Keratinocyte (primary cell): ENCODE measurements at regions not wholly inside any gene's neighbourhood (a gene's known extent, or its start where the extent isn't known, plus 50 kb on each side); places are given as distances from the start of the nearest gene placed in this dataset.

Source experiments
- DNase-seq: peaks from one replicate; pipeline ENCODE4 v3.0.0-alpha.2; 2011; ENCODE audit warnings: low read depth, missing footprints, low spot score
- FAIRE-seq: peaks from 2 replicates; lab custom pipeline; 2011; peaks lifted over from hg19 to GRCh38; lab: Jason Lieb, UNC
- H2AFZ ChIP-seq: 2 replicates; pipeline ENCODE4 v1.6.0; 2012; ENCODE audit warnings: low read length, control low read depth, inconsistent platforms; ENCODE audit not compliant: control insufficient read depth
- H3K27ac ChIP-seq: 2 replicates; pipeline ENCODE4 v1.5.1; 2011; ENCODE audit warnings: low read length; ENCODE audit not compliant: control insufficient read depth, insufficient read depth
- H3K27me3 ChIP-seq: 3 replicates; pipeline ENCODE4 v1.6.0; 2011; ENCODE audit warnings: low read length; ENCODE audit not compliant: control insufficient read depth, insufficient read depth; ENCODE audit errors: extremely low read depth
- H3K36me3 ChIP-seq, 2 experiments: 2 replicates in 1 of 2; 3 replicates in 1 of 2; pipeline ENCODE4 v1.5.1; 2011; ENCODE audit warnings: low read length in 2 of 2, mild to moderate bottlenecking in 1 of 2; ENCODE audit not compliant: control insufficient read depth in 2 of 2, insufficient read depth in 2 of 2; ENCODE audit errors: extremely low read depth in 1 of 2
- H3K4me1 ChIP-seq: 3 replicates; pipeline ENCODE4 v1.5.1; 2011; ENCODE audit warnings: low read length; ENCODE audit not compliant: control insufficient read depth, insufficient read depth; ENCODE audit errors: extremely low read depth
- H3K4me2 ChIP-seq: 3 replicates; pipeline ENCODE4 v1.6.0; 2011; ENCODE audit warnings: low read depth, low read length; ENCODE audit not compliant: control insufficient read depth, insufficient read depth; ENCODE audit errors: extremely low read depth
- H3K4me3 ChIP-seq, 3 experiments: fragments of 200-600 bp in 1 of 3; sonication (generic) in 1 of 3; 2 replicates in 2 of 3; 3 replicates in 1 of 3; pipeline ENCODE4 v1.5.1; 2011 to 2016; ENCODE audit warnings: low read length in 3 of 3, mild to moderate bottlenecking in 3 of 3, control low read depth in 2 of 3, inconsistent platforms in 1 of 3, low read depth in 1 of 3, mixed read lengths in 1 of 3, mixed run types in 1 of 3, moderate library complexity in 1 of 3; ENCODE audit not compliant: control insufficient read depth in 2 of 3, insufficient read depth in 2 of 3; ENCODE audit errors: extremely low read depth in 1 of 3
- H3K79me2 ChIP-seq: 2 replicates; pipeline ENCODE4 v1.6.0; 2012; ENCODE audit warnings: low read length; ENCODE audit not compliant: control insufficient read depth, insufficient read depth
- H3K9ac ChIP-seq: 3 replicates; pipeline ENCODE4 v1.6.0; 2011; ENCODE audit warnings: low read length; ENCODE audit not compliant: control insufficient read depth, insufficient read depth; ENCODE audit errors: extremely low read depth
- H3K9me1 ChIP-seq: 3 replicates; pipeline ENCODE4 v1.6.0; 2011; ENCODE audit warnings: low read length; ENCODE audit not compliant: control insufficient read depth, insufficient read depth; ENCODE audit errors: extremely low read depth
- H3K9me3 ChIP-seq: 2 replicates; pipeline ENCODE4 v1.5.1; 2012; ENCODE audit warnings: low read depth, low read length; ENCODE audit not compliant: control insufficient read depth
- H4K20me1 ChIP-seq: 3 replicates; pipeline ENCODE4 v1.6.0; 2011; ENCODE audit warnings: low read length; ENCODE audit not compliant: control insufficient read depth, insufficient read depth; ENCODE audit errors: extremely low read depth
- CTCF ChIP-seq, 3 experiments: IDR thresholded peaks in 1 of 3; conservative IDR thresholded peaks in 1 of 3; optimal IDR thresholded peaks in 1 of 3; 2 replicates in 2 of 3; 3 replicates in 1 of 3; pipeline versions ENCODE3 to v1.5.1; 2011; ENCODE audit warnings: low read length in 3 of 3, mild to moderate bottlenecking in 3 of 3, moderate library complexity in 2 of 3, control low read depth in 1 of 3, inconsistent platforms in 1 of 3; ENCODE audit not compliant: insufficient read depth in 2 of 3; ENCODE audit errors: extremely low read depth in 1 of 3
- EZH2 ChIP-seq: IDR thresholded peaks from one replicate; pipeline ENCODE4 v1.6.1; 2012; ENCODE audit warnings: inconsistent platforms, mild to moderate bottlenecking, low read length, moderate library complexity
- dilution Hi-C: fragments of 300-500 bp; cut with MboI; formaldehyde crosslinking; loops from one replicate; pipeline ENCODE4 v1.7.0; 2020; ENCODE audit warnings: low sequenced_read_pairs; ENCODE audit not compliant: extremely low pct_ligation_motif_present

- FAIRE-seq = no peak
- no peaks in the 10 kb centered on the region for H3K79me2 ChIP-seq
- dilution Hi-C loops = no loop called here
Observed at GRCh38 chr2:144252694-144253093, 267.2 kb downstream of the ZEB2 start.

GRCh38 chr2:144249035-144249637, 270.8 kb downstream of the ZEB2 start:
- H3K9me3 ChIP-seq = peaks cover 3% of the 10 kb centered on the region
- H4K20me1 ChIP-seq = no peaks in the 10 kb centered on the region
- FAIRE-seq = no peak
- H3K9me1 ChIP-seq = no peaks in the 10 kb centered on the region
- DNase-seq = no peak
- H3K9ac ChIP-seq = no peak overlapping the region
- H3K79me2 ChIP-seq = no peaks in the 10 kb centered on the region
- H3K4me3 ChIP-seq = no peak overlapping the region
- H3K27me3 ChIP-seq = no peaks in the 10 kb centered on the region
- no peaks in the 10 kb centered on the region for H3K4me1 ChIP-seq
- no peak overlapping the region for H3K27ac ChIP-seq
- no peak overlapping the region for H3K4me2 ChIP-seq
- no peak for TF ChIP-seq CTCF (optimal IDR thresholded peaks at IDR 0.05 in 1 of 3, IDR thresholded peaks at IDR 0.05 in 1 of 3, conservative IDR thresholded peaks at IDR 0.05 in 1 of 3; ENCODE audit: extremely low read depth in 1 of 3, insufficient read depth in 2 of 3, low read length in 3 of 3)
- no peak for TF ChIP-seq EZH2
- no peak overlapping the region for H2AFZ ChIP-seq
- no peaks in the 10 kb centered on the region for H3K36me3 ChIP-seq
- dilution Hi-C loops = no loop called here

More at GRCh38 chr2:144252694-144253093, 267.2 kb downstream of the ZEB2 start:
- Histone ChIP-seq H2AFZ (no peak overlapping the region), H3K36me3 (no peaks in the 10 kb centered on the region), H3K9ac (no peak overlapping the region), H3K27ac (no peak overlapping the region), H4K20me1 (no peaks in the 10 kb centered on the region), H3K9me1 (no peaks in the 10 kb centered on the region), H3K4me1 (no peaks in the 10 kb centered on the region), H3K4me2 (no peak overlapping the region), H3K9me3 (peaks cover 3% of the 10 kb centered on the region), H3K27me3 (no peaks in the 10 kb centered on the region), H3K4me3 (no peak overlapping the region)
- TF ChIP-seq EZH2 (no peak), CTCF (optimal IDR thresholded peaks at IDR 0.05 in 1 of 3, IDR thresholded peaks at IDR 0.05 in 1 of 3, conservative IDR thresholded peaks at IDR 0.05 in 1 of 3; ENCODE audit: extremely low read depth in 1 of 3, insufficient read depth in 2 of 3, low read length in 3 of 3) (no peak)
- DNase-seq = no peak
